GM19397 (cell line): ENCODE measurements at regions not wholly inside any gene's neighbourhood (a gene's known extent, or its start where the extent isn't known, plus 50 kb on each side); places are given as distances from the start of the nearest gene placed in this dataset.

ENCODE experiments used
- ATAC-seq: cut with Tn5 transposase; IDR thresholded peaks from one replicate; pipeline ENCODE4 v1.9.1; 2021; ENCODE audit warnings: mild to moderate bottlenecking, moderate library complexity; ENCODE audit not compliant: unreplicated experiment

GRCh38 chr9:108093773-108094675 is 604.5 kb upstream of the KLF4 start:
- ATAC-seq = no peak

- ATAC-seq = no peak
These were observed 599.3 kb upstream of the KLF4 start for GRCh38 chr9:108088916-108089315.

- no peak for ATAC-seq
These were observed 598.2 kb upstream of the KLF4 start for GRCh38 chr9:108087781-108088180.

- ATAC-seq = no peak
These were observed 597.1 kb upstream of the KLF4 start for GRCh38 chr9:108086624-108087023.

GRCh38 chr9:108085294-108085693 is 595.7 kb upstream of the KLF4 start:
- no peak for ATAC-seq

DNA sequence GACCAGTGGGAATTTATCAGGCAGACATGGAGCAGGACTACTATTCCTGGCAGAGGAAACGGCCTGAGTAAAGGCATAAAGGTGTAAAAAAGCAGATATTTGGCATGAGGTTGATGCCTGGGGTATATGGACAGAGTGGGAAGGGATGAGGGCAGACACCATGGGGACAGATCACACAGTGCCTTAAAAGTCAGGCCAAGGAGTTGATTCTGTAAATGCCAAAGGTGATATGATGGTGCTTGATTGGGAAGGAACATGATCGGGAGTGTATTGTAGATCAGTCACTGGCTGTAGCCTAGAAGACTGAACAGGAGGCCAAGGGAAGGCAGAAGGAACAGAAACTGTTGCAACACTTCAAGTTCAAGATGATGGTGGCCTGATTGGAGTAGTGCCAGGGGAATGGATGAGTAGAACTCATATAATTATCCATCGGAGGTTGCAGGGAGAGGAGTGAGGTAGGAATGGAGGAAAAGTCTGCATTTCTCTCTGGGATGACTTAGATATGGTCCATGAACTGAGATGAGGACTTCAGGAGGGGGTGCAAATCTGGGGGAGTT is 594.3 kb upstream of the KLF4 start:
- ATAC-seq = no peak

GRCh38 chr9:108083160-108083750 is 593.7 kb upstream of the KLF4 start:
- no peak for ATAC-seq

GRCh38 chr9:108081112-108081511 is 591.5 kb upstream of the KLF4 start:
- ATAC-seq = no peak

DNA sequence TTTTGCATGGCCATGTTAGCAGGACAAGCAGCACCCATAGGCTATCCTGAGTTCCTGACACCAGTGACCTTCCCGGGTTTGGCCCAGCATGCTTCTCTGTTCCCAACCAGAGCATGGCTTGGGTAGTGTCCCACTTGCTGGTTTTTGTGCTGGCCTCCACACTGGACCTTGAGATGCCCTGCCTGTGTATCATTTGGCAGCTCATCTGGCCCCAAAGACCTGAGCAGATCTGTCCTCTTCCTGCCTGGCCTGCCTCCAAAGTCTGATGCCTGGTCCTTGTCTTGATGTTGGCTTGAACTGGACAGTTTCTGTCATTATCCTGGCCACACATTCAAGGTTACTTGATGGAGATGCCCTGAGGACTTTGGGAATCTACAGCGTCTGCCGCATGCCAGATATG is 590.7 kb upstream of the KLF4 start:
- no peak for ATAC-seq

GRCh38 chr9:108078811-108079210 is 589.2 kb upstream of the KLF4 start:
- ATAC-seq = no peak

- ATAC-seq = no peak
These were observed 588.8 kb upstream of the KLF4 start for GRCh38 chr9:108078375-108078774.

- no peak for ATAC-seq
These were observed 588.0 kb upstream of the KLF4 start for GRCh38 chr9:108077556-108077955.

GRCh38 chr9:108074900-108075299 is 585.3 kb upstream of the KLF4 start:
- no peak for ATAC-seq

DNA sequence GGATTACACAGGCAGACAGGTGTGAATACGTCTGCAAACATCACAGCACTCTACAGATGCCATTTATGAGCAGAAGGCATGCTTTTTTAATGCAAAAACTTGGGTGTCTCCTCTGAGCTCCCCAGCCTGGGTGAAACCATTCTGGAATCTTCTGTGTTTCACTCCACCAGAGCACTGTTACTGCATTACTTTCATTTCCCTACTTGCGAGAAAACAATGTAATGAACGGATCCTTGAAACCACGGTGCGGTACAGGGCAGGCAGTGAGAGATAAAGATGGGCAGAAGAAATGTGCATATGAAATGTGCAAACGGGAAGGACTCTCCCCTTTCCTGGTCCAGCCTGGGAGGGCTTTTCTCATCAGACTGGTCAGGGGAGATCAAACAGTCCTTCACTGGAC is 584.3 kb upstream of the KLF4 start:
- no peak for ATAC-seq

DNA sequence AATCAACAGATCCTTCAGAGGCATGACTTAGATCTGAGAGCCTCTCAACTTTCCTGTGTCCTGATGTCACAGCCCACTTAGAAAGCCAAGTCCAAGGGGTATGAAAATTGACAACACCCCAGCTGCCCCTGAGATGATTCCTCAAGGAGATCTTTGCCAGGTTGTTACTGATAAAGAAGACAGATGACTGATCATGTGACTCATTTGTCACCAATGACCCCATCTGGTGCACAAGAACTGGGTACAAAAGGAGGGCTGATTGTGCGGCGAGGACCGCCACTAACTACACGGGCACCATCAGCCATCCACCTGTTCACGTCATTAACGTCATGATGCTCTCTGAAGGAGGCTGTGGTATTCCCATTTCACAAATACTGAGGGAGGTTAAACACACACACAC is 583.2 kb upstream of the KLF4 start:
- no peak for ATAC-seq

DNA sequence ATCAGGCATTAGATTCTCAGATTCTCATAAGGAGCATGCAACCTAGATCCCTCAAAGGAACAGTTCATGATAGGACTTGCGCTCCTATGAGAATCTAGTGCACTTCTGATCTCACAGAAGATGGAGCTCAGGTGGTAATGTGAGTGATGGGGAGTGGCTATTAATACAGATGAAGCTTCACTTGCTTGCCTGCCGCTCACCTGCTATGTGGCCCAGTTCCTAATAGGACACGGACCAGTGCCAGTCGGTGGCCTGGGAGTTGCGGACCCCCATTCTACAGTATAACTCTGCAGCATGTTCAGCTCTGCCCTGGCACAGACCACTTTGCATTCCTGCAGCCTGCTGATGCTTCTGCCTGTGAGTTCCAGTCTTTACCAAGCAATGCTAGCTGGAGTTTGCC is 581.3 kb upstream of the KLF4 start:
- no peak for ATAC-seq

DNA sequence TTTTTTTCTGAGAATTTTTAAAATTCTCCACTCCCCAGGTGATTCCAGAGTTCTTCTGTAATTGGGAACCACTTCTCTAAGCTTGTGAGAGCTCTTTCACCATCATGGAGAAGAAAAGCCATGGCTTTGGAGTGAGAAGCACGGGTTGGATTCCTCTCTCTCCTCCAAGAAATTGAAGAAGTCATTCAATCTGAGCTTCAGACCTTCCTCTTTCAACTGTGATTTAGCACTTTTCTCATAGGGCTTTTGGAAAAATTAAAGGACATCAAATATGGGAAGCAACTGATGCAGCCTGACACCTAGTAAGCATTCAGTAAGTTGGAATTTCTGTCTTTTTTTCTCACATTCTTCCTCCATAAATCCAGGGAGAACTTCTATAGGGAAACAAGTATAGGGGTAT is 580.4 kb upstream of the KLF4 start:
- no peak for ATAC-seq

DNA sequence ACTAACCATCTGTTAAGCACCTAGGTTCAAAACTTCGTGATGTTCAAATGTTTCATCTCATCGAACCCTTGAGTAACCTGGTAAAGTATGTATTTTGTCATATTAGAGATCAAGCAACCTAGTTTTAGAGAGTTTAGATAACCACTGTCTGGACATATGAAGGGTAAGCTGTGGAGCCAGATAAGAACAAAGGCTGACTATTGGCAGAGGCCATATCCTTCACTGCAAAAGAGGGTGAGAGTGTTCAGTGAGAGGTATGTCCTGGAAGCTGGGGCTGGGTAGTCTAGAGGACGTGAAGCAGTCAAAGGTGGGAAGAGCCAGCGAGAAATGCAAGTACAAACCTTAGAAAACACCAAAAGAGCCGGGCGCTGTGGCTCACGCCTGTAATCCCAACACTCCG is 573.1 kb upstream of the KLF4 start:
- no peak for ATAC-seq

- no peak for ATAC-seq
These were observed 570.6 kb upstream of the KLF4 start for GRCh38 chr9:108060175-108060574.

DNA sequence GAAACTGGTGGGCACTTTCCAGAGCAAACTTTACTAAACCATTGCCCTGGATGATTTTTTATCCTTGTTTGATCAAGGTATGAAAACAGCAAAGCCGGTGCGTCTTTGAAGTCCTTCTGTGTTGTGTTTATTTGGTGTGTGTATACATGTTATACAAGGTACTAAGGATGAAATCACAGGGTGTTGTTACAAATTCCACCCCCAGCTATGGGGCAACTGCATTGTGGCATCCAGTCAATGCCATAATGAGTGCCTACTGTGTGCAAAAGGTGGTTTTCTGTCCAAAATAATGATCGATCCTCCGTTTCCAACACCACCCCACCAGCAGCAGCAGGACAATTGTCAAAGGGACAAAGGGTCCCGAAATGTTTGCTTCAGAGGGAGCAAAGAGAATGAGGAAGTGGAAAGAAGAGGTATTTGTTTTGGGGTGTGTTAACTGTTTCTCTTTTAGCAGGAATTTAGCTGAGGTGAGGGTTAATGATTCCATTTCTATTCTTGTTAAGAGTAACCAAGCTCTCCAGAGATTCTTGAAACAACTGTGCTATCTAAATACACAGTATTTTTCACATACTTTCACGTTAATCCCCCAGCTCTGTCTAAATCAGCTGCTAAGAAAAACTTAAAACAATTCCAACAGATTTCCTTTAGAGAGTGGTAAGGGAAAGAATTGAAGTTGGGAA is 568.7 kb upstream of the KLF4 start:
- ATAC-seq = no peak

- no peak for ATAC-seq
These were observed 568.0 kb upstream of the KLF4 start for GRCh38 chr9:108057421-108058134.
